Neuronal stem cell (in vitro differentiated cells): ENCODE measurements at regions not wholly inside any gene's neighbourhood (a gene's known extent, or its start where the extent isn't known, plus 50 kb on each side); places are given as distances from the start of the nearest gene placed in this dataset.

Source experiments
- DNase-seq: peaks from one replicate; pipeline ENCODE4 v3.0.0-alpha.2; 2013; ENCODE audit warnings: low spot score
- H2AFZ ChIP-seq: one replicate; pipeline ENCODE4 v1.6.1; 2013; ENCODE audit warnings: mild to moderate bottlenecking, low read length, inconsistent platforms
- H2AK5ac ChIP-seq: 2 replicates; pipeline ENCODE4 v1.6.1; 2013; ENCODE audit warnings: low read depth, mild to moderate bottlenecking, inconsistent platforms, low read length, moderate library complexity, mixed read lengths
- H2BK120ac ChIP-seq: 2 replicates; pipeline ENCODE4 v1.6.1; 2013; ENCODE audit warnings: low read depth, mild to moderate bottlenecking, inconsistent platforms, low read length, moderate library complexity, mixed read lengths
- H2BK12ac ChIP-seq: one replicate; pipeline ENCODE4 v1.6.1; 2013; ENCODE audit warnings: low read length, inconsistent platforms
- H2BK15ac ChIP-seq: 2 replicates; pipeline ENCODE4 v1.6.1; 2013; ENCODE audit warnings: mild to moderate bottlenecking, low read length, inconsistent platforms, mixed read lengths
- H2BK5ac ChIP-seq: one replicate; pipeline ENCODE4 v1.6.1; 2013; ENCODE audit warnings: inconsistent platforms, mild to moderate bottlenecking, low read length, moderate library complexity
- H3K14ac ChIP-seq: one replicate; pipeline ENCODE4 v1.6.1; 2013; ENCODE audit warnings: low read length, inconsistent platforms
- H3K18ac ChIP-seq: 2 replicates; pipeline ENCODE4 v1.6.1; 2013; ENCODE audit warnings: low read length, inconsistent platforms
- H3K23ac ChIP-seq: 2 replicates; pipeline ENCODE4 v1.6.1; 2013; ENCODE audit warnings: low read depth, mild to moderate bottlenecking, mixed read lengths, low read length, inconsistent platforms; ENCODE audit not compliant: poor library complexity
- H3K27ac ChIP-seq: replicated peaks from 3 replicates; pipeline ENCODE4 v1.5.1; 2013; ENCODE audit warnings: low read length, inconsistent platforms
- H3K27me3 ChIP-seq, 3 experiments: 2 replicates each; pipeline ENCODE4 v1.6.1; 2013; ENCODE audit warnings: low read length in 3 of 3, mild to moderate bottlenecking in 2 of 3, inconsistent platforms in 1 of 3, low read depth in 1 of 3, mixed read lengths in 1 of 3, moderate library complexity in 1 of 3; ENCODE audit not compliant: control insufficient read depth in 3 of 3, insufficient read depth in 3 of 3
- H3K36me3 ChIP-seq, 2 donors: replicated peaks in 1 of 2; 2 replicates each; pipeline ENCODE4 v1.6.1; 2013; ENCODE audit warnings: low read length in 2 of 2; ENCODE audit not compliant: control insufficient read depth in 2 of 2, insufficient read depth in 2 of 2
- H3K4ac ChIP-seq: 2 replicates; pipeline ENCODE4 v1.6.1; 2013; ENCODE audit warnings: inconsistent platforms, mild to moderate bottlenecking, low read length, moderate library complexity
- H3K4me1 ChIP-seq, 2 donors: 1 replicate in 1 of 2; 2 replicates in 1 of 2; pipeline ENCODE4 v1.6.1; 2013; ENCODE audit warnings: low read length in 2 of 2, low read depth in 1 of 2; ENCODE audit not compliant: control insufficient read depth in 2 of 2, insufficient read depth in 1 of 2
- H3K4me2 ChIP-seq: one replicate; pipeline ENCODE4 v1.6.1; 2013; ENCODE audit warnings: mild to moderate bottlenecking, low read length, inconsistent platforms; ENCODE audit not compliant: insufficient read depth, poor library complexity, severe bottlenecking
- H3K4me3 ChIP-seq, 2 donors: 2 replicates each; pipeline ENCODE4 v1.5.1; 2013; ENCODE audit warnings: low read length in 2 of 2, mild to moderate bottlenecking in 2 of 2, inconsistent platforms in 1 of 2, moderate library complexity in 1 of 2
- H3K79me1 ChIP-seq: one replicate; pipeline ENCODE4 v1.6.1; 2013; ENCODE audit warnings: low read depth, mild to moderate bottlenecking, inconsistent platforms, low read length, moderate library complexity
- H3K9ac ChIP-seq: one replicate; pipeline ENCODE4 v1.6.1; 2013; ENCODE audit warnings: mild to moderate bottlenecking, low read depth, low read length, inconsistent platforms; ENCODE audit not compliant: poor library complexity
- H3K9me3 ChIP-seq, 2 donors: replicated peaks in 1 of 2; 2 replicates each; pipeline versions ENCODE3 to v1.6.1; 2013; ENCODE audit warnings: low read length in 2 of 2, mild to moderate bottlenecking in 2 of 2, inconsistent platforms in 1 of 2, low read depth in 1 of 2, mixed read lengths in 1 of 2, moderate library complexity in 1 of 2; ENCODE audit not compliant: control insufficient read depth in 2 of 2, insufficient read depth in 1 of 2
- H4K8ac ChIP-seq: one replicate; pipeline ENCODE4 v1.6.1; 2013; ENCODE audit warnings: low read depth, mild to moderate bottlenecking, inconsistent platforms, low read length, moderate library complexity
- H4K91ac ChIP-seq: one replicate; pipeline ENCODE4 v1.6.1; 2013; ENCODE audit warnings: low read length, low read depth, mild to moderate bottlenecking, inconsistent platforms; ENCODE audit not compliant: poor library complexity
- WGBS, 2 donors: extraction: QIAGEN DNeasy Blood & Tissue Kit; methylation state at CpG; one replicate each; pipeline ENCODE4 v1.1.7; 2013; ENCODE audit warnings: missing lambda C conversion rate in 2 of 2, mixed read lengths in 1 of 2; ENCODE audit not compliant: insufficient read length in 2 of 2, insufficient replicate concordance in 1 of 2; ENCODE audit errors: extremely low coverage in 2 of 2; 5-methylcytosine and 5-hydroxymethylcytosine counted together

GRCh38 chrX:37942170-37942569 is 64.2 kb upstream of the SYTL5 start:
- Histone ChIP-seq H4K8ac (no peak overlapping the region), H3K18ac (no peak overlapping the region), H3K4me1 (no peaks in the 10 kb centered on the region), H3K9ac (no peak overlapping the region), H3K4me3 (no peak overlapping the region), H3K36me3 (no peaks in the 10 kb centered on the region), H3K4me2 (no peak overlapping the region), H3K4ac (no peak overlapping the region), H3K27me3 (no peaks in the 10 kb centered on the region), H2AFZ (no peak overlapping the region), H2BK5ac (no peak overlapping the region), H3K23ac (no peak overlapping the region), H2BK15ac (no peak overlapping the region), H3K14ac (no peak overlapping the region), H4K91ac (no peak overlapping the region), H3K9me3 (no peaks in the 10 kb centered on the region), H2BK12ac (no peak overlapping the region), H3K79me1 (no peaks in the 10 kb centered on the region), H2AK5ac (no peak overlapping the region), H3K27ac (no peak overlapping the region), H2BK120ac (no peak overlapping the region)
- no CpG with 5 or more reads among the region's 2 CpGs for WGBS, 2 donors
- DNase-seq, result no peak

GRCh38 chrX:37943554-37944344 is 62.6 kb upstream of the SYTL5 start:
- no peak overlapping the region for H3K4me2 ChIP-seq
- no CpG with 5 or more reads among the region's 6 CpGs for WGBS, 2 donors
- no peak overlapping the region for H3K4ac ChIP-seq
- no peak overlapping the region for H2BK120ac ChIP-seq
- H2AK5ac ChIP-seq, result no peak overlapping the region
- no peak for DNase-seq
- H3K23ac ChIP-seq, result no peak overlapping the region
- no peak overlapping the region for H2BK12ac ChIP-seq
- H3K9me3 ChIP-seq, result no peaks in the 10 kb centered on the region
- no peak overlapping the region for H3K18ac ChIP-seq
- no peak overlapping the region for H4K91ac ChIP-seq
- no peaks in the 10 kb centered on the region for H3K4me1 ChIP-seq
- H3K14ac ChIP-seq, result no peak overlapping the region
- H3K27me3 ChIP-seq, result no peaks in the 10 kb centered on the region
- H2BK15ac ChIP-seq, result no peak overlapping the region
- no peaks in the 10 kb centered on the region for H3K36me3 ChIP-seq
- no peak overlapping the region for H4K8ac ChIP-seq
- no peak overlapping the region for H3K4me3 ChIP-seq
- no peak overlapping the region for H2BK5ac ChIP-seq
- no peak overlapping the region for H3K9ac ChIP-seq
- H3K79me1 ChIP-seq, result no peaks in the 10 kb centered on the region
- no peak overlapping the region for H3K27ac ChIP-seq
- no peak overlapping the region for H2AFZ ChIP-seq

- H3K9me3 ChIP-seq, result no peaks in the 10 kb centered on the region
- no peaks in the 10 kb centered on the region for H3K4me1 ChIP-seq
- H2BK120ac ChIP-seq, result no peak overlapping the region
- H3K14ac ChIP-seq, result no peak overlapping the region
- H2AFZ ChIP-seq, result no peak overlapping the region
- H2BK15ac ChIP-seq, result no peak overlapping the region
- no peak overlapping the region for H3K9ac ChIP-seq
- H3K4me3 ChIP-seq, result no peak overlapping the region
- H4K91ac ChIP-seq, result no peak overlapping the region
- no peak overlapping the region for H3K27ac ChIP-seq
- H2AK5ac ChIP-seq, result no peak overlapping the region
- H3K4me2 ChIP-seq, result no peak overlapping the region
- no peak overlapping the region for H3K18ac ChIP-seq
- H3K27me3 ChIP-seq, result no peaks in the 10 kb centered on the region
- no peaks in the 10 kb centered on the region for H3K79me1 ChIP-seq
- no peak overlapping the region for H3K23ac ChIP-seq
- no peak for DNase-seq
- H2BK5ac ChIP-seq, result no peak overlapping the region
- no peak overlapping the region for H2BK12ac ChIP-seq
- WGBS, 2 donors, result no CpG with 5 or more reads among the region's 1 CpG
- no peaks in the 10 kb centered on the region for H3K36me3 ChIP-seq
- no peak overlapping the region for H3K4ac ChIP-seq
- H4K8ac ChIP-seq, result no peak overlapping the region
These were observed 60.2 kb upstream of the SYTL5 start for GRCh38 chrX:37946197-37946596.

- Histone ChIP-seq H3K4me1 (no peaks in the 10 kb centered on the region), H3K4me2 (no peak overlapping the region), H3K79me1 (no peaks in the 10 kb centered on the region), H4K8ac (no peak overlapping the region), H3K36me3 (no peaks in the 10 kb centered on the region), H3K4me3 (no peak overlapping the region), H3K27me3 (no peaks in the 10 kb centered on the region), H3K9me3 (no peaks in the 10 kb centered on the region), H3K9ac (no peak overlapping the region), H4K91ac (no peak overlapping the region), H3K18ac (no peak overlapping the region), H2AK5ac (no peak overlapping the region), H2BK120ac (no peak overlapping the region), H3K23ac (no peak overlapping the region), H2BK5ac (no peak overlapping the region), H3K4ac (no peak overlapping the region), H3K27ac (no peak overlapping the region), H2AFZ (no peak overlapping the region), H2BK12ac (no peak overlapping the region), H3K14ac (no peak overlapping the region), H2BK15ac (no peak overlapping the region)
- WGBS, 2 donors, result no CpG with 5 or more reads among the region's 3 CpGs
- no peak for DNase-seq
These were observed 51.1 kb upstream of the SYTL5 start for GRCh38 chrX:37955273-37955672.
